Tongue (tissue), 1 donor: ENCODE measurements at regions not wholly inside any gene's neighbourhood (a gene's known extent, or its start where the extent isn't known, plus 50 kb on each side); places are given as distances from the start of the nearest gene placed in this dataset.
"Not testable (repeated sequence)": the region's sequence is repeated elsewhere in the genome, so short reads cannot be mapped to it uniquely, and the experiment has no call there.

Experiments used
- DNase-seq: peaks from one replicate; pipeline ENCODE4 v3.0.0-alpha.2; 2015

DNA sequence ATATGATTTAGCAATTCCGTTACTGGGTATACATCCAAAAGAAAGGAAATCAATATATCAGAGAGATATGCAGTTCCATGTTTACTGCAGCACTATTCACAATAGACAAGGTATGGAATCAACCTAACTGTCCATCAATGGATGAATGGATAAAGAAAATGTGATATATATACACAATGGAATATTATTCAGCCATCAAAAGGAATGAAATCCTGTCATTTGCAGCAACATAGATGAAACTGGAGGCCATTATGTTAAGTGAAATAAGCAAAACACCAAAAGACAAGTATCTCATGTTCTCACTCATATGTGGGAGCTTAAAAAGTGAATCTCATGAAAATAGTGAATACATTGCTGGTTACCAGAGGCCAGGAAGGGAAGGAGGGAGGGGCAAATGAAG, 390.8 kb downstream of the ZFHX3 start:
- DNase-seq, result no peak

DNA sequence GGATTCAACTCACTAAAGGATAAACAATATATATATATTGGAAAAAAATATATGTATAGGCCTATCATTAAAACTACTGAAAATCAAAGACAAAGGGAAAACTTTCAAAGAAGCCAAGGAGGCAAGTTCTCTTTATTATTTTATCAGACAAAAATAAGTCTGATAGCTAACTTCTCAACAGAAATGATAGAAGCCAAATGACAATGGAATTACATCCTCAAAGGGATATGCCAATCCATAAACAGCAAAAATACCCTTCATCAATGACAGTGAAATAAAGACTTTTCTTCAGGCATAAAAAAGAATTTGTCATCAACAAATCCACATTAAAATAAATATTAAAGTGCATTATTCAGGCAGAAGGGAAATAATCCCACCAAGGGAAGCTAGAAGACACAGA, 393.4 kb downstream of the ZFHX3 start:
- DNase-seq, result no peak

DNA sequence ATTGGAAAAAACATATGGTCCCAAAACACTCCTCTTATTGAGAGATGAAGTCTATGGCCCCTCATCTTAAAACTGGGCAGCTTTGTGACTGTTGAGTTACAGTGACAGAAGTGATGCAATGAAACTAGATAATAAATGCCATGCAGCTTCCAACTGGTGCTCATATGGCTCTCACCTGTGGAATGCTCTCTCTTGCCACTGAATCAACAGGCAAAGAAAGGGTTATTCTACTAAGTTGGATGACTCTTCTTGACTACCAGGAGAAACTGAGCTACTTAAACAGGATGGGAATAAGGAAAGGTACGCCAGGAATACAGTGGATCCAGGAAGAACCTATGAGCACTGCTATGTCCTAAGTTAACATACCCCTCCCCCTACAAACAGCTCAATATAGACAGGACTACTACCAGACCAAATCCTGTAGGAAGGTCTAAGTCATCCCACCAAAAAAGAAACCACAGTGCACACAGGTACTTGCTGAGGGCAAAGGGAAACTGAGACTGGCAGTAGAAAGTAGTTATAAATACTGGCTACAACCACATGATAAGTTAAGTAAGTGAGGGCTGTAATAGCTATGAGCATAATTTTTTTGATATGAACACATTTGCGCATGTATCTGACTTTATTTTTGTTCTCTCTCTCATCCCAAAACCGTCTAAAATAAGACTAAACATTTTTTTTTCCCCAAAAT, 398.5 kb downstream of the ZFHX3 start:
- no peak for DNase-seq

DNA sequence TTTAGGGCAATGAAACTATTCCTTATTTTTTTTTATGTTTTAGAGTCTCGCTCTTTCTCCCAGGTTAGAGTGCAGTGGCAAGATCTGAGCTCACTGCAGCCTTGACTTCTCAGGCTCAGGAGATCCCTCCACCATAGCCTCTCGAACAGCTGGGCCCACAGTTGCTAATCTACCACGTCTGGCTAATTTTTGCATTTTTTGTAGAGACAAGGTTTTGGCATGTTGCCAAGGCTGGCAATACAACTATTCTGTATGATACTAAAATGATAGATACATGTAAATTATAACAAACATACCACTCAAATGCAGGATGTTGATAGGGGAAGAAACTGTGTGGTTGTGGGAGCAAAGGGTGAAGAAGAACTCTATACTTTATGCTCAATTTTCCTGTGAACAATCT, 401.3 kb downstream of the ZFHX3 start:
- DNase-seq, result peak; percentile 57

DNA sequence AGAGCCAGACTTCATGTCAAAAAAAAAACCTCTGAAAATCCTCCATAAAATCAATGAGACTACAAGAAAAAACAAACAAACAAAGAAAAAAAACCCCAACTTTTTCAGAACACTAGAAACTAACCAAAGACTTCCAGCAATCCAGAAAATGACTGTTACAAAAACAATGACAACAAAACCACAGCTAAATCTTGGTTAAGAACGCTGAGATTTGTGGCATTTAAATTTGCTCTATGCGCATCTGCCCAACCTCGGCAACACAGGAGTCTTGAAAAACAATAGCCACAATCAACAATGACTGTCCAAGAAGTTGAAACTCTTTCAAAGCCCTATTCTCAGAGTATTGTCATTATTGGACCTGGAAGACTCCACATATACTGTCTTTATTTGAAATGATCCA, 402.4 kb downstream of the ZFHX3 start:
- no peak for DNase-seq

DNA sequence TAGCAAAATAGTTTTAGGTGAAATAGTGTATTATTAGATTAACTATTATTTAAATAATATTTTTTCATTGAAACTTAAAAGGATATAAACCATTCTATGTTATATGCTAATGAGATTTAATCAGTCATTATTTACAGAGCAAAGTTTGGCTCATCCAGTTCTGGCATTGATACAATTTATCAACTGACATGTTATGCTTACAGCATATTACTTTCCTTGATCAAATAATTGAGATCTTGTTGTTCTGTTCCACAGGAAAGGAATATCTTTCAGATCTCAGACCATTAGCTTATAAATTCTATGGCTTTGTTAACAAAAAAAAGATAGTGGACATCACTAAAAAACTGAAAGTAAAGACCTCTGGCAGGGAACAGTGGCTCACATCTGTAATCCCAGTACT, 403.0 kb downstream of the ZFHX3 start:
- DNase-seq, result no peak

DNA sequence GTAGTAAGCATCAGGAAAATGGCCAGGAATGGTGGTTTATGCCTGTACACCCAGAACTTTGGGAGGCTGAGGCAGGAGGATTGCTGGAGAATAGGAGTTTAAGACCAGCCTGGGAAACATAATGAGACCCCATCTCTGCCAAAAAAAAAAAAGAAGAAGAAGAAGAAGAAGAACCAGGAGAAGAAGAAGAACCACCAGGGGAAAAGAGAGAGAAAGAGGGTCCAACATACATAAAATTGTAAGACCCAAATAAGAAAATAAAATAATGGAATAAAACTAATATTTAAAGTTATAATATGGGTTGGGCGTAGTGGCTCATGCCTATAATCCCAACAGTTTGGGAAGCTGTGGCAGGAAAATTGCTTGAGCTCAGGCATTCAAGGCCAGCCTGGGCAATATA, 408.4 kb downstream of the ZFHX3 start:
- no peak for DNase-seq

DNA sequence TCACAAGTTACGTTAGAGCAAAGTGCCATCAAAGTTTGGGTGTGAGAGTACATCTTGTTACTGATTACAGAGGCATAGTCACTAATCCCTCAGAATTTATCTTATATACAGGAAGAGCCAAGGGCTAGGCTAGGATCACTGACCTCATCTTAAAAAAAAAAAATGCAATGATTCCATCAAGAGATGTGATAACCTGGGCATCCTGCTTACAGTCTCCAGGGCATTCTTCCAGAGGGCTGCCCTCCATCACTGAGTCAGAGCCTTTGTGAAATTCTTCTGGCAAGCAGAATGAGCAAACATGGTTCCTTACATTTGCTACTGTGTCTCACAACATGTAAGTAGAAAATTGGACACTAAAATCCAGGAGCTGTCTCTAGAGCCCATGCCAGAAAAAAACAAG, 410.6 kb downstream of the ZFHX3 start:
- no peak for DNase-seq

DNA sequence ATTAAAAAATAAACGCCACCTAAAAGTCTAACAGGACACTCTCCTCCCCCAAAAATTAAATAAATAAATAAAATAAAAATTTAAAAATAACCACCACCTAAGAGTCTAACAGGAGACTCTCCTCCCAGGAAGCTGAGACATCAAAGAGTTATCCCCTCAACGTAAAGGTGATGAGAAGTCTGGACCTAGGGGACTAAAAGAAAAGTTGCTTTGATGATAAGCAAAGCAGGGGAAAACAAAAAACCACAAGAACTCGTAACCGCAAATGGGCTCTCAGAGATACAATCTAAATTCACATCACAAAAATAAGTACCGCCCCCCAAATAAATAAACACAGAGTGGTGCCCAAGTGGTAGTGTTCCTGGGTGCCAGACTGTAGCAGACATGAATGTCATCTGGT, 412.2 kb downstream of the ZFHX3 start:
- no peak for DNase-seq

DNA sequence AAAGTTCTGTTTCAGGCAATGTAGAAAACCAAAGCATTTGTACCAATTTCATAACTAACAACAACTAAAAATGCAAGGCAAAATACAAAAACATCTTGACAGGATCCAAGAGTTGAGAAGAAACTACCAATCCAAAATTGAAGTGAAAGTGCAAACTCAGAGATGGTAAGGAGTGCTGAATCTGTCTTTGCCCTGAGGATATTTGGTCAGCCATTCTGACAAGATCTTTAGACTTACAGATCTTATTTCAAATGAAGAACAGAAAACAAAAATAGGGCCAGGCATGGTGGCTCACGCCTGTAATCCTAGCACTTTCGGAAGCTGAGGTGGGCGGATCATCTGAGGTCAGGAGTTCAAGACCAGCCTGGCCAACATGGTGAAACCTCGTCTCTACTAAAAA, 412.8 kb downstream of the ZFHX3 start:
- DNase-seq, result no peak

DNA sequence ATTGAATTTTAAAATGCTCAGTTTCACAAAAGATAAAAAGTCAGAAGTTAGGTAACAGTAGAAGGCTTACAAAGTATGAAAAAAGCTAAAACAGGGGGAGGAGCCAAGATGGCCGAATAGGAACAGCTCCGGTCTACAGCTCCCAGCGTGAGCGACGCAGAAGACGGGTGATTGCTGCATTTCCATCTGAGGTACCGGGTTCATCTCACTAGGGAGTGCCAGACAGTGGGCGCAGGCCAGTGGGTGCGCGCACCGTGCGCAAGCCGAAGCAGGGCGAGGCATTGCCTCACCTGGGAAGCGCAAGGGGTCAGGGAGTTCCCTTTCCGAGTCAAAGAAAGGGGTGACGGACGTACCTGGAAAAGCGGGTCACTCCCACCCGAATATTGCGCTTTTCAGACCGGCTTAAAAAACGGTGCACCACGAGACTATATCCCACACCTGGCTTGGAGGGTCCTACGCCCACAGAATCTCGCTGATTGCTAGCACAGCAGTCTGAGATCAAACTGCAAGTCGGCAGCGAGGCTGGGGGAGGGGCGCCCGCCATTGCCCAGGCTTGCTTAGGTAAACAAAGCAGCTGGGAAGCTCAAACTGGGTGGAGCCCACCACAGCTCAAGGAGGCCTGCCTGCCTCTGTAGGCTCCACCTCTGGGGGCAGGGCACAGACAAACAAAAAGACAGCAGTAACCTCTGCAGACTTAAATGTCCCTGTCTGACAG, 420.6 kb downstream of the ZFHX3 start:
- DNase-seq, result not testable (repeated sequence)

DNA sequence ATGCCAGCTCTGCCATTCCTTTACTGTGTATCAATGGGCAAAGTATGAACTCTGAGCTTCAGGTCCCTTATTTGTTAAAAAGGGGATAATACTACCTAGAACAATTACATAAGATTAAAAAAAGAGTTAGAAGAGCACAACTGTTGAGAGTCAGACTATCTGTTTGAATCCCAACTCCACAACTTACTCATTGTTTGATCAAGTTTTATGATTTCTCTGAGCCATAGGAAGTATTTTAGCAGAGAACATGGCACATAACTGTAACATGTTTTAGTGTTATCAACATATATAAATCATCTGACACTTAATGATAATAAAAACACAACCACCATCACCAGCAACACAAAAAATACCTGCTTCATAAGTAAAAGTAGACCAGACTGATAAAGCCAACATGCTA, 421.3 kb downstream of the ZFHX3 start:
- DNase-seq, result no peak

DNA sequence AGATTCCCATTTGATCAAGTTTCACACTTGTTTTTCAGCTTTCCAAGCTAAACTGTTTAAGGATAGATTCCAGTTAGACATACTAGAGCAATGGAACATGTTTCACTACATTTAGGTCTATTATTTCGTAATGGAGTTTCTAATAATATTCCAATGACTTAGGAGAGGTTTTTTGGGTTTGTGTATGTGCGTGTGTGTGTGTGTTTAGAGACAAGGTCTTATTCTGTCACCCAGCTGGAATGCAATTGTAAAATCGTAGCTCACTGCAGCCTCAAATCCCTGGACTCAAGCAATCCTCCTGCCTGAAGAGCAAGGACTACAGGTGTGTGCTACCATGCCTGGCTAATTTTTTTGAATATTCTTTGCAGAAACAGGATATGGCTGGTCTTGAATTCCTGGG, 426.3 kb downstream of the ZFHX3 start:
- no peak for DNase-seq

DNA sequence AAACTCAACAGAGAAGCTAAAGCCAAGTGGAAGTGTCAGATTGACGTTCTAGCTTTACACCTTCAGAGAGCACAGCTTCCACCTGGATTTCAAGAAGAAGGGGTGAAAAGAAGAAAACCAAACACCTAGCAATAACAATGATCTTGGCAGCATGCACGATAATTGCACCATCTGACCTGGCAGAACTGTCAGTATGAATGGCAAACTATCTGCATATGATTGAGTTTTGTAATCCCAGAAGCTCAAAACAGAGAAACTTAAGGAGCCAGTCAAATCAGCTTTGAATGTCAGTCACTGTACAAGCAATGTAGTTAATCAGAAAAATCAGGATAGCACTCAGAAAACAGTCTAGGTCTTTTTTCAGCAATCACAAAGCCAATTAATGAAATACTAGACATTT, 427.1 kb downstream of the ZFHX3 start:
- no peak for DNase-seq

DNA sequence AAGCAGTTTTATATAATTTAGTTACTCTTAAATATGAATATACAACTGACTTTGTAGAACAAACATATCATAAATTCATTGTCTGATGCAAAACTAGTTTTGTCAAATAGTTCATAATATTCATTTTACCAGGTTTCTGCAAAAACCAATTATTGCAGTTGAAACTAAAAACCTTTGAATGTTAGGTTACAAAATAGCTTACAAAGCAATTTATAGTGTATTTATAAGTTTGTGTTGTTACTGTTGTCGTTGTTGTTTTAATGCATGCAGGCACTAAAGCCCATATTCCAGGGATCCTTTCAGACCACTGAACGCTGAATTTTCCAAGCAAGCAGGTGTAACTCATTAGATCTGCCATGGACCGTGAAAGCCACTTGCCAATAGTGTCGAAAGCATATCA, 427.6 kb downstream of the ZFHX3 start:
- no peak for DNase-seq

DNA sequence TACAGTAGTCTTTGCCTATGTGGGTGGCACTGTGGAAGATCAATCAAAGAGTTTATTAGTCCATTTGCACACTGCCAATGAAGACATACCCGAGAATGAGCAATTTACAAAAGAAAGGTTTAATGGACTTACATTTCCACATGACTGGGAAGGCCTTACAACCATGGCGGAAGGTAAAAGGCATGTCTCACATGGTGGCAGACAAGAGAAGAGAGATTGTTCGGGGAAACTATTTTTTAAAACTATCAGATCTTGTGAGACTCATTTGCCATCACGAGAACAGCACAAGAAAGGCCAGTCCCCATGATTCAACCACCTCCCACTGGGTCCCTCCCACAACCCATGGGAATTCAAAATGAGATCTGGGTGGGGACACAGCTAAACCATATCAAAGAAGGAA, 432.1 kb downstream of the ZFHX3 start:
- no peak for DNase-seq

DNA sequence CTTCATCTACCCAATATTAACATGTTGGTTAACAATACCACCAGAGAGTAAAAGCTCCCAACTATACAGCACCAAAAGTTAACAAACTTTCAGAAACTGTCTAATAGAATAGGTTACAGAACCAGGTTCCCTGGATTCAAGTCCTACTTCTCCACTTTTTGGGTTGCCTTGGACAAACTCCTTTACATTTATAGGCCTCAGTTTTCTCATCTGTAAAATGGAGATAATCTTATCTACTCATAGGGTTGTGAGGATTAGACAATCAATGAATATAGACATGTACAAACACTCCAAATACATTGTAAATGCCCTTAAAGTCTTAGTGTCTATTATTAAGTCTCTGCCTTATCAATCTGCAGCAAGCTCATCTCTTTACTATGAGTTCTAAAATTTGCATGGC, 435.2 kb downstream of the ZFHX3 start:
- DNase-seq, result no peak

DNA sequence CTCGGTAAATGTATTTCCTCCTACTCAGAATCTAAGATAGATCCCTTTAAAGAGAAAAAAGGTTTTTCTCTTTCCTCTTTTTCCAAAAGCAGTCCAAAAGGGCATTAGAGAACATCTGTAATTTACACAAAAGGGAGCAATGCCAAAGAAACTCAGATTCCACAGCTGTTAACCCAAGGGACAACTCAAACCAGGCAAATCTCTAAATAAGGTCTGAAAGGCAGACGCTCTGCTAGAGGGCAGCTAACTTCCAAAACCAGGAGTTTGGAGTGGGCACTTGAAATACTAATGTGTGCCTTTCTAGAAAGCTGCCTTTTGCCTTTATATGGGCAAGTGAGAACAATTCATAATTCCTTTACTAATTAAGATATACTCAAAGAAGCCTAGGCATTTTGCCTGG, 435.7 kb downstream of the ZFHX3 start:
- DNase-seq, result peak; percentile 92

DNA sequence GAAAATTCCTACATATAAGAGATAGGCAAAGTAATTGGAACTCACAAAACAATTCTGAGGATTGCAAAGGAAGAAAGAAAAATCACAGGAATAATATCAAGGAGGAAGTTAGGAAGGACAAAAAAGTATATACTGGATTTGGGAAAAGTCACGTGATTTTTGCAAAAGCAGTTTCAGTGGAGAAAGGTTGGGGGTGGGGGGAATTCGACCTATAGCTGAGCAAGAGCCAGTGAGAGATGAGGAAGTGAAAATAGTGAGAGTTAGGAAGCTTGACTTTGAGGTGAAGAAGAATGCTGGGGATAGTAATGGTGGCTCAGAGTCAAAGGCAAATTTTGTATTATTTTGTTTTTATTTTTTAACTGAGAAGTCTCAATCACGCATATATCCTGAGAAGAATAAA, 438.0 kb upstream of the PMFBP1 start:
- DNase-seq, result no peak

DNA sequence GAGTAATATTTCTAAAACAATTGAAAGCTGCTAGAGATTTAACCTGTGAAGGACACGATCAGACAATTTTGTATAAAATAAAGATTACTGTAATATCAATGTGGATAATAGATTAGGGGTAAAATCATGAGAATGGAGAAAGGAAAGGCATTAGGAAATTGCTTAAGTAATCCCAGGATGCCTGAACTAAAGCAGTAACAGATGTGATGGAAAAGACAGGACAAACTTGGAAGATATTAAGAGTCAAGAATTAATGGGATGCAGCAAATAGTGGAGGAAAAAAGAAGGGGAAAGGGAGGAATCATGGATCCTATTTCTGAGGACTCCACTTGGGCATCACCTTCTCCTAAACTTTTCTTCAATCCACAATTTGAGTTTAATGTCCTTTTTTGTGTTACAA, 437.1 kb upstream of the PMFBP1 start:
- DNase-seq, result no peak

DNA sequence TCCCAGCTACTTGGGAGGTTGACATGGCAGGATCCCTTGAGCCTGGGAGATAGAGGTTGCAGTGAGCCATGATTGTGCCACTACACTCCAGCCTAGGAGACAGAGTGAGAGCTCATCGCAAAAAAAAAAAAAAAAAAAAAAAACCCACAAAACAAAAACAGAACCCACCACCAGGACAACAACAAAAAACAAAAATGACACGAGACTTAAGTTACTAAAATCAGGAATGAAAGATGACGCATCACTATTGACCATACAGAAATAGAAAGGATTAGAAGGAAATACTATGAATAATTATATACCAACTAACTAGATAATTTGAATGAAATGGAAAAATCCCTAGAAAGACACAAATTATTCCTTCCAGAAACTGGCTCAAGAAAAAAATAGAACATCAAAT, 432.4 kb upstream of the PMFBP1 start:
- DNase-seq, result no peak

DNA sequence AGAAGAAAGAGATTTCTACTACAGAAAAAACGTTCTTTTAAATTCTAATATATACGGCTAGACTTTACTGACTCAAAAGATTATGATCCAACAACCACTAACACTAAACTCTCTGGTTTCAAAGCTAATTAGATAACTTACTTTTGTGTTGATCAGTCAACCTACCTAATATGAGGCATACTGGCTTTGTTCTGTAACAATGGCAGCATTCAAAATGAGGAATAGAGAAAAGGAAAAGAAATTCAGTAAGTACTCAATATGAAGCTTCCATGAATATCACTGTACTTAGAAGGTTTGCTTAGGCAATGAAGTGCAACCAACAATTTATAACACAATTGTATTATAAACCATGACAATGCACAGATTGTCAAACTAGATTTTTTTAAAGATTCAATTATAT, 430.5 kb upstream of the PMFBP1 start:
- no peak for DNase-seq

DNA sequence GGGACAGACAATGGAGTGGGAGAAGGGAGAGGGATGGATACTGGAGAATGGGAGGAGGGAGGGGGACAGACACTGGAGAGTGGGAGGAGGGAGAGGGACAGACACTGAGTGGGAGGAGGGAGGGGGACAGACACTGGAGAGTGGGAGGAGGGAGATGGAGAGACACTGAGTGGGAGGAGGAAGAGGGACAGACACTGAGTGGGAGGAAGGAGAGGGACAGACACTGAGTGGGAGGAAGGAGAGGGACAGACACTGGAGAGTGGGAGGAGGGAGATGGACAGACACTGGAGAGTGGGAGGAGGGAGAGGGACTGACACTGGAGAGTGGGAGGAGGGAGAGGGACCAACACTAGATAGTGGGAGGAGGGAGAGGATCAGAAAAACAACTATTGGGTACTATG, 426.7 kb upstream of the PMFBP1 start:
- no peak for DNase-seq

DNA sequence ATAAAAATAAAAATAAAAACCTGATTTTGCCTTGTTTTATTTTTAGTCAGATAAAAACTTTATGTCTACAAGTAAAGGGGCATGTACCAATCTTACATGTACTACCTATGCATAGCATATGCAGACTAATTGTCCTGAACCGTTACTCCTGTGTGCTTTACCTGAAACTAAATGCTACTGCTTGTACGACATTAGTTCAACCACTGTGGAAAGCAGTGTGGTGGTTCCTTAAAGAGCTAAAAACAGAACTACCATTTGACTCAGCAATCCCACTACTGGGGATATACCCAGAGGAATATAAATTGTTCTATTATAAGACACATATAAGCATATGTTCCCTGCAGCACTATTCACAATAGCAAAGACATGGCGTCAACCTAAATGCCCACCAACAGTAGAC, 426.0 kb upstream of the PMFBP1 start:
- DNase-seq, result no peak

DNA sequence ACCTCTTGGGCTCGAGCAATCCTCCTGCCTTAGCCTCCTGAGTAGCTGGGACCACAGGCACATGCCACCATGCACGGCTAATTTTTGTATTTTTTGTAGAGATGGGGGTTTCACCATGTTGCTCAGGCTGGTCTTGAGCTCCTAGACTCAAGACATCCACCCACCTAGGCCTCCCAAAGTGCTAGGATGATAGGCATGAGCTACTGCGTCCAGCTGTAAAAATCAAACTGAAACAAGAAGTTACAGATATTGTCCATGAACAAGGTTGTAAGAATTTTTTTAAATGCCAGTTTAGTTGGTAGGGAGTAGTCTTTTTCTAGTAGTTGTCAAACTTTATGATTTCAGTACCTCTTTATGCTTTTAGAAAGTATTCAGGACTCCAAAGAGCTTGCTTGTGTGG, 424.4 kb upstream of the PMFBP1 start:
- no peak for DNase-seq
